Stimulated activated naive CD8-positive, alpha-beta T cell treated with anti-CD3 and anti-CD28 coated beads, Interleukin-15, amount 100 ng/mL, for 72 hours (primary cell): ENCODE measurements at regions not wholly inside any gene's neighbourhood (a gene's known extent, or its start where the extent isn't known, plus 50 kb on each side); places are given as distances from the start of the nearest gene placed in this dataset.

Source experiments
- ATAC-seq: fragments of 150-1000 bp; cut with Tn5 transposase; 2 replicates; pipeline ENCODE4 v1.10.0; 2021; ENCODE audit warnings: mild to moderate bottlenecking, moderate library complexity
- DNase-seq, 2 donors: peaks; one replicate each; pipeline ENCODE4 v3.0.0; 2021 to 2022
- H3K27ac Mint-ChIP-seq, 2 donors: one replicate each; pipeline ENCODE4 v1.8.0; 2022; ENCODE audit warnings: mild to moderate bottlenecking in 2 of 2, mixed read lengths in 2 of 2, moderate library complexity in 2 of 2
- H3K27me3 Mint-ChIP-seq: one replicate; pipeline ENCODE4 v1.8.0; 2022; ENCODE audit warnings: mixed read lengths
- H3K4me1 Mint-ChIP-seq: one replicate; pipeline ENCODE4 v1.8.0; 2022; ENCODE audit warnings: mild to moderate bottlenecking, mixed read lengths
- H3K4me3 Mint-ChIP-seq, 2 donors: one replicate each; pipeline ENCODE4 v1.8.0; 2022; ENCODE audit warnings: mild to moderate bottlenecking in 2 of 2, mixed read lengths in 2 of 2, moderate library complexity in 1 of 2
- H3K9me3 Mint-ChIP-seq, 2 donors: one replicate each; pipeline ENCODE4 v1.8.0; 2022; ENCODE audit warnings: mixed read lengths in 2 of 2

DNA sequence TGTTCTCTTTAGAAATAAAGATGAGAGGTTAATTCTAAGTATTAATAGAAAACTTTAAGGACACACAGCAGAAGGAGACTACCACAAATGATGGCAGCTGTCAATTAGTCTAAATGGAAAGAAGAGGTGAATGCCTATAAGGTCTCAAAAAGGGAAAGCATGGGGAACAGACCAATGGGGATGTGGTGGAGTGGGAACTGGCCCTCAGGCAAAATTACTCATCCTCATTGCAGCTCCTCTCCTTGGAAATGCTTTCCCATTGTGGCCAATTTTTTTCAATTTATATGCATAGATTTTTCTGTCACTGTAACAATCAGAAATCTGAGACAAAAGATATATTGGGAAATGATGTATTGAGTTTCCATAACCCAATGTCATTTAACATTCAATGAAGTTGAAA is 222.9 kb upstream of the DEFB112 start:
- H3K4me1 Mint-ChIP-seq: no peaks in the 10 kb centered on the region
- no peak overlapping the region for H3K4me3 Mint-ChIP-seq
- H3K27me3 Mint-ChIP-seq: no peaks in the 10 kb centered on the region
- no peak overlapping the region for H3K27ac Mint-ChIP-seq
- DNase-seq (no peak), ATAC-seq (no peak)
- H3K9me3 Mint-ChIP-seq: peaks cover 9 to 13% of the 10 kb centered on the region in 2 donors

GRCh38 chr6:50276771-50277261 is 227.1 kb upstream of the DEFB112 start:
- peaks cover 17 to 20% of the 10 kb centered on the region in 2 donors for H3K9me3 Mint-ChIP-seq
- no peak overlapping the region for H3K4me3 Mint-ChIP-seq
- no peak overlapping the region for H3K27ac Mint-ChIP-seq
- no peaks in the 10 kb centered on the region for H3K27me3 Mint-ChIP-seq
- H3K4me1 Mint-ChIP-seq: no peaks in the 10 kb centered on the region
- no peak for DNase-seq
- no peak for ATAC-seq

GRCh38 chr6:50277774-50278173 is 228.0 kb upstream of the DEFB112 start:
- no peak for ATAC-seq
- Mint-ChIP-seq H3K4me1 (no peaks in the 10 kb centered on the region), H3K27ac (no peak overlapping the region), H3K4me3 (no peak overlapping the region), H3K9me3 (peaks cover 17 to 20% of the 10 kb centered on the region in 2 donors), H3K27me3 (no peaks in the 10 kb centered on the region)
- DNase-seq: no peak

- peaks cover 14 to 20% of the 10 kb centered on the region in 2 donors for H3K9me3 Mint-ChIP-seq
- ATAC-seq: no peak
These were observed 228.9 kb upstream of the DEFB112 start for GRCh38 chr6:50278663-50279062.

GRCh38 chr6:50285735-50286134 is 236.0 kb upstream of the DEFB112 start:
- no peak overlapping the region for H3K4me3 Mint-ChIP-seq
- ATAC-seq: no peak
- H3K9me3 Mint-ChIP-seq: no peaks in the 10 kb centered on the region
- no peaks in the 10 kb centered on the region for H3K4me1 Mint-ChIP-seq
- no peak overlapping the region for H3K27ac Mint-ChIP-seq
- no peaks in the 10 kb centered on the region for H3K27me3 Mint-ChIP-seq
- no peak for DNase-seq

More at GRCh38 chr6:50278663-50279062, 228.9 kb upstream of the DEFB112 start:
- no peak for DNase-seq
- H3K27ac Mint-ChIP-seq: no peak overlapping the region
- no peak overlapping the region for H3K4me3 Mint-ChIP-seq
- no peaks in the 10 kb centered on the region for H3K27me3 Mint-ChIP-seq
- H3K4me1 Mint-ChIP-seq: no peaks in the 10 kb centered on the region

DNA sequence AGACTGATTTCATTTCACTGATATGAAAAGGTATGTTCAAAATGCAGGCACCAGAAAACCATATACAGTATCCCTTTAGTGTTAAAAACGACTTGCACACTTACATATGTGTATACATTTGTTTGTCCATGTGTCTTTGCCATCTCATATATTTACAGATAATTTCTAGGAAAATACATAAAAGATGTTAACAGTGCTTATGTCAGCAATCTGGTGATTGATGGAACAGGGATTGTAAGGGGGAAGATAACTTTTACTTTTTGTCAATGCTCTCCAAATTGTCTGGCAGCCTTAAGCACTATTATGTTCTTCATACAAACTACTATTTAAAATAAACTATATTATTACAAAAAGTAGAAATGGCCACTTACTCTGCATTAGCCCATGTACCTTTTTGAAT is 238.5 kb upstream of the DEFB112 start:
- H3K4me3 Mint-ChIP-seq: no peak overlapping the region
- DNase-seq: no peak
- no peak overlapping the region for H3K27ac Mint-ChIP-seq
- no peaks in the 10 kb centered on the region for H3K27me3 Mint-ChIP-seq
- no peak for ATAC-seq
- H3K4me1 Mint-ChIP-seq: no peaks in the 10 kb centered on the region
- H3K9me3 Mint-ChIP-seq: no peaks in the 10 kb centered on the region

DNA sequence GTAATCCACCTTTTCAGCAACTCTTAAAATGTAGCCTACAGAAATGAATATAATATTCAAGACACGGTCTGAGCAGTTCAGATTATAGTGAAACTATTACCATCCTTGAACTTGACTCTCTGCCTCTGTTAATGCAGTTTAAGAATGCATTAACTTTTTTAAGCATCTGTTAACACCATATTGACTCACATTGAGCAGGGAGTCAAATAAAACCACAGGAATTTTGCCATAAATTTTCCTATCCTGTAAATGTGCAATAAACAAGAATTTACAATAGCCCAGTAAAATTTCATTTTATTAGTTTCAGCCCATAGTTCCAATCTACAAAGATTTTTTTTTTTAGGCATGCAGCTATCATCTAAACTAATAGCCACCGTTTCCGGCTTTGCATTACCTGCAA is 239.2 kb upstream of the DEFB112 start:
- H3K27me3 Mint-ChIP-seq: no peaks in the 10 kb centered on the region
- ATAC-seq (no peak), DNase-seq (no peak)
- no peaks in the 10 kb centered on the region for H3K4me1 Mint-ChIP-seq
- H3K27ac Mint-ChIP-seq: no peak overlapping the region
- H3K9me3 Mint-ChIP-seq: no peaks in the 10 kb centered on the region
- H3K4me3 Mint-ChIP-seq: no peak overlapping the region

- DNase-seq (no peak), ATAC-seq (no peak)
- Mint-ChIP-seq H3K4me3 (no peak overlapping the region), H3K9me3 (no peaks in the 10 kb centered on the region), H3K4me1 (no peaks in the 10 kb centered on the region), H3K27ac (no peak overlapping the region), H3K27me3 (no peaks in the 10 kb centered on the region)
These were observed 239.6 kb upstream of the DEFB112 start for GRCh38 chr6:50289366-50289765.

- H3K27ac Mint-ChIP-seq: no peak overlapping the region
- no peaks in the 10 kb centered on the region for H3K27me3 Mint-ChIP-seq
- no peak for ATAC-seq
- H3K4me3 Mint-ChIP-seq: no peak overlapping the region
- peaks cover 0 to 9% of the 10 kb centered on the region in 2 donors for H3K9me3 Mint-ChIP-seq
- DNase-seq: no peak
- no peaks in the 10 kb centered on the region for H3K4me1 Mint-ChIP-seq
These were observed 251.6 kb upstream of the DEFB112 start for GRCh38 chr6:50301307-50301706.

DNA sequence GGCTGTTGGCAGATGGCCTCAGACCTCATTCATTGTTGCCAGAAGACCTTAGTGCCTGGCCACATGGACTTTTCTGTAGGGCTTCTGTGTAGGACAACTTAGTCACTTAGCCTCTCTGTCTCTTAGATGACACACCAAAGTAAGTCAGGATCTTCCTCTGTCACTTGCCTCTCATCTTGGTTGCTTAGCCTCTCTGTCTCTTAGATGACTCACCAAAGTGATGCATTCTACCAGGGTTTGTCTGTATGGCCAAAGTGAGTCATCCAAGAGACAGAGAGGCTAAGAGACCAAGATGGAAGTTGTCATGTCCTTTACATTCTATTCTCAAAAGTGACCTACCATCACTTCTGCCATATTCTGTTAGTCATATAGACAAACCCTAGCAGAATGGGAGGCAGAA is 255.9 kb upstream of the DEFB112 start:
- DNase-seq (no peak), ATAC-seq (no peak)
- H3K27ac Mint-ChIP-seq: no peak overlapping the region
- no peak overlapping the region for H3K4me3 Mint-ChIP-seq
- H3K9me3 Mint-ChIP-seq: peaks cover 0 to 12% of the 10 kb centered on the region in 2 donors
- no peaks in the 10 kb centered on the region for H3K4me1 Mint-ChIP-seq
- no peaks in the 10 kb centered on the region for H3K27me3 Mint-ChIP-seq

DNA sequence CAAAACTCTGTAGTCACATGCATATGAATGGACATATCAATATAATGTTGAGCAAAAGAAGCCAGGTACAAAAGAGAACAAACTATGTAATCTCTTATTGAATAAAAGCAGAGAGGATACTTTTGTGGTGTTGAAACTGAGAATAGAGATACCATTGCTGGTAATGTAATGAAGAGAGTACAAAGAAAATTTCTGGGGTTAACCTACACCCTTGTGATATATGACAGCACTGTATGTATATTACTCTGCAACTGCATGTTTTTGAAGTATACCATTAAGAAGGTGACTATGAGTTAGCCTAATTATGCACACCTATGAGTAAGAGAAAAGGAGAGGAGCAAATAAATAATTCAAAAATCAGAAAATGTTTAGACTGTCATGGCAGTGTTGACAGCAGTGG is 268.8 kb upstream of the DEFB112 start:
- Mint-ChIP-seq H3K9me3 (peaks cover 0 to 4% of the 10 kb centered on the region in 2 donors), H3K27me3 (no peaks in the 10 kb centered on the region), H3K4me1 (no peaks in the 10 kb centered on the region), H3K27ac (no peak overlapping the region), H3K4me3 (no peak overlapping the region)
- ATAC-seq: no peak
- no peak for DNase-seq

- Mint-ChIP-seq H3K27ac (no peak overlapping the region), H3K27me3 (no peaks in the 10 kb centered on the region), H3K4me3 (no peak overlapping the region), H3K4me1 (no peaks in the 10 kb centered on the region), H3K9me3 (peaks cover 15 to 18% of the 10 kb centered on the region in 2 donors)
- DNase-seq: no peak
- ATAC-seq: no peak
These were observed 280.6 kb upstream of the DEFB112 start for GRCh38 chr6:50330347-50330746.

GRCh38 chr6:50330963-50331362 is 281.2 kb upstream of the DEFB112 start:
- no peaks in the 10 kb centered on the region for H3K4me1 Mint-ChIP-seq
- peaks cover 9 to 12% of the 10 kb centered on the region in 2 donors for H3K9me3 Mint-ChIP-seq
- DNase-seq (no peak), ATAC-seq (no peak)
- no peak overlapping the region for H3K4me3 Mint-ChIP-seq
- H3K27ac Mint-ChIP-seq: no peak overlapping the region
- no peaks in the 10 kb centered on the region for H3K27me3 Mint-ChIP-seq

DNA sequence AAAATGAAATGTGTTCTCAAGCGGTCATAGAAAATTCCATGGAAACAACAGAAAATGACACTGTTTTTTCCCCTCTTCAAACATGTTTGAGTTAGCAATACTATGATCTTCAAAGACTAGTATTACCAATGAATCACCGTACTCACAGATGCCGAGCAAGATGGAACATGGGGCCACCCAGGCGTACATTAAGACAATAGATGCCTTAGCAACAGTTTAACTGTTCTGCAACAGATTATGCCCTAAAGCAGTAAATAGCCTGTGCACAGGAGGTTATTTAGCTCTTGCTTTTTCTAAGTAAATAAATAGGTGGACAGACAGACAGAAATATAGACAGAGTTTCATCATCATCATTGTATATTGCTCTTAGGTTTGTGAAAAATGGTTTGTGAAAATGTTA is 284.0 kb upstream of the DEFB112 start:
- Mint-ChIP-seq H3K4me1 (no peaks in the 10 kb centered on the region), H3K27ac (no peak overlapping the region), H3K4me3 (no peak overlapping the region), H3K9me3 (peaks cover 5 to 8% of the 10 kb centered on the region in 2 donors), H3K27me3 (no peaks in the 10 kb centered on the region)
- ATAC-seq (no peak), DNase-seq (no peak)

GRCh38 chr6:50337532-50338122 is 287.9 kb upstream of the DEFB112 start:
- Mint-ChIP-seq H3K27me3 (no peaks in the 10 kb centered on the region), H3K9me3 (peaks cover 5 to 8% of the 10 kb centered on the region in 2 donors), H3K27ac (no peak overlapping the region), H3K4me3 (no peak overlapping the region), H3K4me1 (no peaks in the 10 kb centered on the region)
- no peak for ATAC-seq
- DNase-seq: no peak

DNA sequence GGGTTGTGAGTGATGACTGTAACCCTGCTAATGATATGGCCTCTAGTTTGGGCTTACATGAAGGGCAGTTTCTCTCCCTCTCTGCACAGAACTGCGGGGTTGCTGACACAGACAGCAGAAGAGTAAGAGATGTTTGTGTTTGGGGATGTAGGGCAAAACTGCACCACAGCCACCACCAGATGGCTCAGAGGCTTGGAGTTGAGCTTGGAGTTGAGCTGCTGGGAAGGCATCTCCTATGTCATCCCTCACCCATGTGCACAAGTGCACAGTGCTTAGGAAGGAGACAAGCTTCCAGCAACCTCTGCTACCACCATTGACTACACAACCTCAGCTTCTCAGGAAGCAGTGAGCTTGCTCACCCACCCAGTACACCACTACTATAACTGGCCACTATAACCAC is 303.9 kb upstream of the DEFB112 start:
- ATAC-seq: no peak
- no peak for DNase-seq
- Mint-ChIP-seq H3K4me1 (no peaks in the 10 kb centered on the region), H3K27me3 (no peaks in the 10 kb centered on the region), H3K9me3 (peaks cover 5 to 22% of the 10 kb centered on the region in 2 donors), H3K4me3 (no peak overlapping the region), H3K27ac (no peak overlapping the region)

- H3K27me3 Mint-ChIP-seq: no peaks in the 10 kb centered on the region
- DNase-seq (no peak), ATAC-seq (no peak)
- no peak overlapping the region for H3K4me3 Mint-ChIP-seq
- peaks cover 5 to 29% of the 10 kb centered on the region in 2 donors for H3K9me3 Mint-ChIP-seq
- no peaks in the 10 kb centered on the region for H3K4me1 Mint-ChIP-seq
- H3K27ac Mint-ChIP-seq: no peak overlapping the region
These were observed 308.4 kb upstream of the DEFB112 start for GRCh38 chr6:50358113-50358512.
